ENCODE measurements at regions not wholly inside any gene's neighbourhood (a gene's known extent, or its start where the extent isn't known, plus 50 kb on each side); places are given as distances from the start of the nearest gene placed in this dataset.
"Not testable (repeated sequence)": the region's sequence is repeated elsewhere in the genome, so short reads cannot be mapped to it uniquely, and the experiment has no call there.

DNA sequence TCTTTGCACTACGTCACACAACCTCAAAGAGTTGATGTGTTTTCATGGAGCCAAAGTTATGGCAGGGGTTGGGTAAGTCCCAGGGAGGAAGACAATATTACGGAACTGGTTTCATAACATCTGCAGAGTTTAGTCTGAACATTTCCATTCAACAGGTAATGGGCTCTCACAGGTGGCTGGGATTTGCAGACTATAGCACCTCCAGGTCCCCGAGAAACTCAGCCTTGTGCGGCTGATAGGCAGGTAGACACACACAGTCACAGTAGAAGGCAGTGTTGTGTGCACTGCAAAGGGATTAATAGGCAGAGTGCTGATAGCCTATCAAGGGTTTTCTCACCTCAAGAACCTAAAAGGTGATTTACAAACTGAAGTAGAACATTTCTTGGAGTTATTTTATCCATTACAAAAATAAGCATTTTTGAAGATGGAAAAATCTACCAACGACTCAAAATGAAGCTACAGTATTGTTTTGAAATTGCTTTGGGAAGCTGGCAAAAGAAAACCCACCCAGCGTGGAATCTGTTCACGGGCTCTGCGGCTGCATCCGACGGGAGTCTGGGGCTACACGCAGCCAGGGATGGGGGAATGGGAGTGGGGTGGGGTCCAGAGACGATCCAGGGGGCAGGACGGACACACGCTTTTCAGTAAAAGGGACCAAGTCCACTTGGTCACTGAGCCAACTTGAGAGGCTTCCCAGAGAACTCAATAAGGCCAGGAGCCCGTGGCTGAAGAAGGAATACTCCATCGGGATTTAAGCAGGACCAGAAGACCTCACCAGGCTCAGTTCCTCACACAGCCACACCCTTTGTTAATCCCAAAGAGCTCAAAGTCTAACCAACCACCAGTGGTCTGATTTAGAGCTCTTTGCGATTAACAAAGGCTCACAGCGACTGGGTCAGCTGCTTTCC lies 82.9 kb downstream of the CHRNA1 start:
- Histone ChIP-seq H3K9me3 (replicated peaks) (no peaks in the 10 kb centered on the region; the same call in 1 of the 2 replicates), H3K4me1 (replicated peaks) (peaks cover 42% of the 10 kb centered on the region), H3K4me3 (peak overlapping the region; percentile 96), H3K27me3 (replicated peaks) (no peaks in the 10 kb centered on the region), H3K27ac (peak overlapping the region; percentile 87), H3K36me3 (peaks cover 28% of the 10 kb centered on the region)
- DNase-seq (ENCODE audit: low read depth in 1 of 2, low spot score in 2 of 2) = no peak

- no peaks in the 10 kb centered on the region; the same call in 1 of the 2 replicates for H3K9me3 ChIP-seq (replicated peaks)
- H3K4me3 ChIP-seq = no peak overlapping the region
- peak in 1 of 2 experiments; percentile 76 for DNase-seq (ENCODE audit: low read depth in 1 of 2, low spot score in 2 of 2)
- H3K27ac ChIP-seq = peak overlapping the region; percentile 34
- no peaks in the 10 kb centered on the region for H3K27me3 ChIP-seq (replicated peaks)
- peaks cover 28% of the 10 kb centered on the region for H3K36me3 ChIP-seq
- peaks cover 42% of the 10 kb centered on the region for H3K4me1 ChIP-seq (replicated peaks)
Observed at GRCh38 chr2:174680221-174680620, 82.6 kb upstream of the WIPF1 start.

DNA sequence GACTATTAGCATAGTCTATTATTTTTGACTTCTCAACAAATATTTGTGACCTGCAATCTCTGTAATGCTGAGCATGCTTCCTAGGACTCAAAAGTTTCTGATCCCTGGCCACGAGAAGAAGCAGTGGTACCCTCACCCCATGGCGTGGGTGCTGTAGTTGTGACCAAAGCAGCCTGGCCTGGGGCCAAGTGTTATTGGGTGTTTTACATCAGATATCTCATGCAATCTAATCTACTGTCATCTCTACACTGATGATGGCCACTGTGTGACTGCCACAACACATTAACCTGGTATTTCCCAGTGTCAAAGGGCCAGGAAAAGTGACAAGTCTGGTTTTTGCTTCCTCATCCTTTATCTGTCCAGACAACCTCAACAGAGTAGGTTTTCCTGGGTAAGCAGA lies 80.8 kb upstream of the WIPF1 start:
- no peak overlapping the region for H3K4me3 ChIP-seq
- no peaks in the 10 kb centered on the region for H3K27me3 ChIP-seq (replicated peaks)
- peaks cover 38% of the 10 kb centered on the region for H3K4me1 ChIP-seq (replicated peaks)
- H3K27ac ChIP-seq = 0 out of 2 replicates have a peak overlapping the region, but pooled peaks have one; percentile 2
- H3K36me3 ChIP-seq = peaks cover 34% of the 10 kb centered on the region
- no peaks in the 10 kb centered on the region; the same call in 1 of the 2 replicates for H3K9me3 ChIP-seq (replicated peaks)
- no peak for DNase-seq (ENCODE audit: low read depth in 1 of 2, low spot score in 2 of 2)

- no peak overlapping the region for H3K27ac ChIP-seq
- H3K4me3 ChIP-seq = no peak overlapping the region
- H3K27me3 ChIP-seq (replicated peaks) = no peaks in the 10 kb centered on the region
- H3K36me3 ChIP-seq = peaks cover 42% of the 10 kb centered on the region
- H3K9me3 ChIP-seq (replicated peaks) = peaks cover 7% of the 10 kb centered on the region
- DNase-seq (ENCODE audit: low read depth in 1 of 2, low spot score in 2 of 2) = no peak
- peaks cover 22% of the 10 kb centered on the region for H3K4me1 ChIP-seq (replicated peaks)
Observed at GRCh38 chr2:174675615-174676014, 78.0 kb upstream of the WIPF1 start.

GRCh38 chr2:174673876-174674275 lies 76.3 kb upstream of the WIPF1 start:
- Histone ChIP-seq H3K36me3 (peaks cover 40% of the 10 kb centered on the region), H3K27me3 (replicated peaks) (no peaks in the 10 kb centered on the region), H3K27ac (no peak overlapping the region), H3K4me3 (no peak overlapping the region), H3K4me1 (replicated peaks) (peaks cover 5% of the 10 kb centered on the region; the same call in 1 of the 2 replicates), H3K9me3 (replicated peaks) (peaks cover 7% of the 10 kb centered on the region)
- no peak for DNase-seq (ENCODE audit: low read depth in 1 of 2, low spot score in 2 of 2)

DNA sequence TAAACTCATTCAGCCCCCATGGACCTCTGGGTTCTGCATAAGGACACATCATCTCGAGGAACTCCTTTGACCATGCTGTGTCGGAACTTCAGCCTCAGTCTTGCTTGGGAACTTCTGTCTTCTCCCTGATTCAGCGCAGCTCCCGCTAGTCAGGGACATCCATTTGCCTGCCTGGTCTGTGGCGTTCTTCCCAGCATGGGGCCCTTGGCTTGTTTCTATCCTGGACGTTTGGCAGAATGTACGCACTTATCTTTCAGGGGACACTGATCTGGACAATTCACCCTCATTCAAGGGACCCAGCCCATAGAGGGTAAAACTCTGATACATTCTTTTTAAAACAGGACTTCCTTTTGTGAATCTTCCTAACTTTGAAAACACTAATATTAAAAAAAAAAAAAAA lies 75.8 kb upstream of the WIPF1 start:
- H3K4me3 ChIP-seq = no peak overlapping the region
- H3K27me3 ChIP-seq (replicated peaks) = no peaks in the 10 kb centered on the region
- H3K9me3 ChIP-seq (replicated peaks) = peaks cover 7% of the 10 kb centered on the region
- no peak for DNase-seq (ENCODE audit: low read depth in 1 of 2, low spot score in 2 of 2)
- H3K27ac ChIP-seq = no peak overlapping the region
- peaks cover under 1% of the 10 kb centered on the region; the same call in 1 of the 2 replicates for H3K4me1 ChIP-seq (replicated peaks)
- H3K36me3 ChIP-seq = peaks cover 45% of the 10 kb centered on the region

DNA sequence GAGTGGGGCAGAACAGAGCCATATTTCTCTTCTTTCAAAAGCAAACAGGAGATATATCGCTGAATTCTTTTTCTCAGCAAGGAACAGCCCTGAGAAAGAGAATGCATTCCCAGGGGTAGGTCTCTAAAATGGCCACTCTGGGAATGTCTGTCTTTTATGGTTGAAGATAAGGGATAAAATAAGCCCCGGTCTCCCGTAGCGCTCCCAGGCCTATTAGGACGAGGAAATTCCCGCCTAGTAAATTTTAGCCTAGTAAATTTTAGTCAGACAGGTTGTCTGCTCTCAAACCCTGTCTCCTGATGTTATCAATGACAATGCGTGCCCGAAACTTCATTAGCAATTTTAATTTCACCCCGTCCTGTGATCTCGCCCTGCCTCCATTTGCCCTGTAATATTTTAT lies 73.9 kb upstream of the WIPF1 start:
- H3K4me3 ChIP-seq; H3K9me3 ChIP-seq (replicated peaks); DNase-seq (ENCODE audit: low read depth in 1 of 2, low spot score in 2 of 2); H3K4me1 ChIP-seq (replicated peaks); H3K27ac ChIP-seq; H3K27me3 ChIP-seq (replicated peaks): not testable (repeated sequence)
- H3K36me3 ChIP-seq = peaks cover 39% of the 10 kb centered on the region

GRCh38 chr2:174670446-174670845 lies 72.8 kb upstream of the WIPF1 start:
- H3K27ac ChIP-seq = no peak overlapping the region
- no peak for DNase-seq (ENCODE audit: low read depth in 1 of 2, low spot score in 2 of 2)
- peaks cover 7% of the 10 kb centered on the region for H3K9me3 ChIP-seq (replicated peaks)
- H3K36me3 ChIP-seq = peaks cover 37% of the 10 kb centered on the region
- H3K27me3 ChIP-seq (replicated peaks) = no peaks in the 10 kb centered on the region
- H3K4me3 ChIP-seq = no peak overlapping the region
- peaks cover 15% of the 10 kb centered on the region for H3K4me1 ChIP-seq (replicated peaks)

DNA sequence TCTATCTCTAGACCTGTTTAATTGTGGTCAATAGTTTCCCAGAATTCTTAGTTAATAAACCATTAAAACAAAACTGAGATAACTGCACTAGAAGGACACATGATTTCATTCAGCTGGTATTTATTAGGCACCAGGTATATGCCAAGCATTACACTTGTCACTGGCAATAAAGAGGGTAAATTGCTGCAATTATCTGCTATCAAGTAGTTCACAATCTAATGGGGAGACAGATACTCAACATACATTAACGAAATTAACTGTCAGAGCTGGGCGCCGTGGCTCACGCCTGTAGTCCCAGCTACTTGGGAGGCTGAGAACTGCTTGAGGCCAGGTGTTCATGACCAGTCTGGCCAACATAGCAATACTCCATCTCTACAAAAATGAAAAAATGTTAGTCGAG lies 71.7 kb upstream of the WIPF1 start:
- peaks cover 33% of the 10 kb centered on the region for H3K36me3 ChIP-seq
- H3K27ac ChIP-seq = no peak overlapping the region
- H3K9me3 ChIP-seq (replicated peaks) = peaks cover 7% of the 10 kb centered on the region
- H3K4me3 ChIP-seq = no peak overlapping the region
- H3K4me1 ChIP-seq (replicated peaks) = peaks cover 22% of the 10 kb centered on the region
- no peaks in the 10 kb centered on the region for H3K27me3 ChIP-seq (replicated peaks)
- DNase-seq (ENCODE audit: low read depth in 1 of 2, low spot score in 2 of 2) = no peak

- Histone ChIP-seq H3K4me1 (replicated peaks) (peaks cover 35% of the 10 kb centered on the region), H3K36me3 (peaks cover 28% of the 10 kb centered on the region), H3K27me3 (replicated peaks) (no peaks in the 10 kb centered on the region), H3K9me3 (replicated peaks) (peaks cover 7% of the 10 kb centered on the region), H3K27ac (no peak overlapping the region), H3K4me3 (no peak overlapping the region)
- no peak for DNase-seq (ENCODE audit: low read depth in 1 of 2, low spot score in 2 of 2)
Observed at GRCh38 chr2:174668075-174668474, 70.5 kb upstream of the WIPF1 start.

- Histone ChIP-seq H3K9me3 (replicated peaks) (peaks cover 2% of the 10 kb centered on the region; the same call in 1 of the 2 replicates), H3K4me1 (replicated peaks) (peaks cover 42% of the 10 kb centered on the region), H3K27ac (no peak overlapping the region), H3K36me3 (peaks cover 21% of the 10 kb centered on the region), H3K27me3 (replicated peaks) (no peaks in the 10 kb centered on the region), H3K4me3 (no peak overlapping the region)
- no peak for DNase-seq (ENCODE audit: low read depth in 1 of 2, low spot score in 2 of 2)
Observed at GRCh38 chr2:174667250-174667860, 69.8 kb upstream of the WIPF1 start.

- DNase-seq (ENCODE audit: low read depth in 1 of 2, low spot score in 2 of 2) = no peak
- peaks cover 47% of the 10 kb centered on the region for H3K4me1 ChIP-seq (replicated peaks)
Observed at GRCh38 chr2:174666845-174667244, 69.2 kb upstream of the WIPF1 start.

DNA sequence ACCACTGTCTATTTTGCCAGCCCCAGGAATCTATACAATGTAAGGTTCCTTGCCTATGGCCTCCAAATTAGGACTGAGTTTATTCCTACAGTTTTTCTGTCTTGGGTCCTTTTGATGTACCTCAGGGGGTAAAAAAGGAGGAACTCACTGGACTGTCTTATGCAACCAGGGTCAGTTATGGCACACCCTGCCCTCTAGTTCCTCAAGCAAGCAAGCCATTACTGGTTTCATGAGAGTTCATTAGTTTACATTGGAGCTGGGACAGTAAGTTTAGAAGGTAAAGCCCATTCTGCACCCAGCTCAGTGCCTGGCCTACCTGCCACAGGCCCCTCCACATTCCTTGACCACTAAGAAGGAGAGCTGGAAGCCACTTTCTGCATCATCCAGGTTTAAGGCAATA lies 68.7 kb upstream of the WIPF1 start:
- Histone ChIP-seq H3K9me3 (replicated peaks) (no peaks in the 10 kb centered on the region), H3K27me3 (replicated peaks) (no peaks in the 10 kb centered on the region), H3K4me3 (no peak overlapping the region), H3K36me3 (peaks cover 18% of the 10 kb centered on the region), H3K27ac (no peak overlapping the region), H3K4me1 (replicated peaks) (peaks cover 49% of the 10 kb centered on the region)
- peak in 1 of 2 experiments; percentile 5 for DNase-seq (ENCODE audit: low read depth in 1 of 2, low spot score in 2 of 2)

More at GRCh38 chr2:174666845-174667244, 69.2 kb upstream of the WIPF1 start:
- Histone ChIP-seq H3K27me3 (replicated peaks) (no peaks in the 10 kb centered on the region), H3K9me3 (replicated peaks) (no peaks in the 10 kb centered on the region), H3K27ac (no peak overlapping the region), H3K36me3 (peaks cover 16% of the 10 kb centered on the region), H3K4me3 (no peak overlapping the region)

Measured in SJSA1 (cell line).